Effector memory CD8-positive, alpha-beta T cell (primary cell): ENCODE measurements at regions not wholly inside any gene's neighbourhood (a gene's known extent, or its start where the extent isn't known, plus 50 kb on each side); places are given as distances from the start of the nearest gene placed in this dataset.
"Not testable (repeated sequence)": the region's sequence is repeated elsewhere in the genome, so short reads cannot be mapped to it uniquely, and the experiment has no call there.

Experiments used
- ATAC-seq: fragments of 150-1000 bp; cut with Tn5 transposase; replicated peaks from 2 replicates; pipeline ENCODE4 v1.10.0; 2021; ENCODE audit warnings: mild to moderate bottlenecking, moderate library complexity
- DNase-seq, 3 experiments: peaks; one replicate each; pipeline ENCODE4 v3.0.0; 2021
- H3K27ac Mint-ChIP-seq, 2 donors: one replicate each; pipeline ENCODE4 v1.8.0; 2022; ENCODE audit warnings: mild to moderate bottlenecking in 2 of 2, mixed read lengths in 2 of 2, moderate library complexity in 2 of 2
- H3K27me3 Mint-ChIP-seq, 2 donors: one replicate each; pipeline ENCODE4 v1.8.0; 2022; ENCODE audit warnings: mixed read lengths in 2 of 2
- H3K36me3 Mint-ChIP-seq: one replicate; pipeline ENCODE4 v1.8.0; 2022; ENCODE audit warnings: mild to moderate bottlenecking, moderate library complexity, mixed read lengths; ENCODE audit not compliant: insufficient read depth
- H3K4me1 Mint-ChIP-seq, 2 donors: one replicate each; pipeline ENCODE4 v1.8.0; 2022; ENCODE audit warnings: low read depth in 2 of 2, mixed read lengths in 2 of 2
- H3K4me3 Mint-ChIP-seq, 2 donors: one replicate each; pipeline ENCODE4 v1.8.0; 2022; ENCODE audit warnings: mild to moderate bottlenecking in 2 of 2, mixed read lengths in 2 of 2, moderate library complexity in 2 of 2
- H3K9me3 Mint-ChIP-seq, 2 donors: one replicate each; pipeline ENCODE4 v1.8.0; 2022; ENCODE audit warnings: mixed read lengths in 2 of 2

DNA sequence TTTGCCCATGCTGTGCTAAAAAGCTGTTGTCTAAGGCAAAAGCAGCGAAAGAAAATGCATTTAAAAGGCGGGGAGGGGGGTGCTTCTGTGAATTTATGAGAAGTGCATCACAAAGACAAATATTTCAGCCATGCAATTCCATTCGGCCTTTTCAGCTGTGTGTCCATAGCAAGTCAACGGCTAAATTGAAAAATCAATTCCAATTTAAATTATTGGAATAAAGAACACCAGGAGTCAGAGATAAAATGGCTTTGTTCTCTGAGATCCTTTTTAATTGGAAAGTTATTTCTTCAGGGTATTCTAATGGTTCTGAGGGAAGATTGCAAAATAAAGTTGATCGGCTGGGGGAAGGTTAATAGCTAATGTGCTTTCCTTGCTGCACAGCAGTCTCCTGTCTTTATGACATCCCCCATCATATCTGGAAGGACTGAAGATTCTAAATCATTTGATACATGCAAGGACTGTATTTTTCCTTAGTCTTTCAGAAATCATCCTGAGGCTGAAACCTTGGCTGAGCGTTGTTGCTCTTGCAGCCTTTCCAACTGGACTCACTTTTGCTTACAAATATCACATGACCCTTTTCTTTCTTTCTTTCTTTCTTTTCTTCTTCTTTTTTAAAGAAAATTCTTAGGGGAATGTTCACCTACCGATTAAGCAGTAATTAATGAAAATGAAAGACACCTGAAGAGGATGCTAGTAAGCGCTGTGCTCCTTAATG is 647.1 kb downstream of the DACH1 start:
- H3K36me3 Mint-ChIP-seq, result no peaks in the 10 kb centered on the region
- H3K27ac Mint-ChIP-seq, result no peak overlapping the region
- ATAC-seq (no peak), DNase-seq (no peak)
- no peaks in the 10 kb centered on the region for H3K4me1 Mint-ChIP-seq
- no peak overlapping the region for H3K4me3 Mint-ChIP-seq
- H3K27me3 Mint-ChIP-seq, result no peaks in the 10 kb centered on the region
- no peaks in the 10 kb centered on the region for H3K9me3 Mint-ChIP-seq

DNA sequence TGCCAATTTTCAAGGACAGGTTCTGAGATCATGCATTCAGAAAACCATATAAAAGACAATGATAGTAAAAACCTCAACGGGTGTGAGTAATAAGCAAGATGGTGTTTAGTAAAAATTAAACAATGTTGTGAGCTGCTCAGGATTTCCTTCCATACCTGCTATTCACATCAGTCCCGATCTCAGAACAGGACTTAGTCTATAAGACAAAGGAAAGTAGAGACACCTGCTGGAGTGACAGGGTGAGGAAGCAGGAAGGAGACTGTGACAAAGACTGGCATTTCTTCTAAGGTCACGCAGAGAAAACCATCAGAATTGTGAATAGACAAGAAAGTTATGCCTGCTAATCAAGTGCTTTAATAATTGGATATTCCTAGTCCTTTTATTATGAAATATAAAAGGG is 648.0 kb downstream of the DACH1 start:
- no peak for ATAC-seq
- no peaks in the 10 kb centered on the region for H3K4me1 Mint-ChIP-seq
- no peaks in the 10 kb centered on the region for H3K27me3 Mint-ChIP-seq
- H3K36me3 Mint-ChIP-seq, result no peaks in the 10 kb centered on the region
- H3K9me3 Mint-ChIP-seq, result peaks cover 0 to 6% of the 10 kb centered on the region in 2 donors
- no peak overlapping the region for H3K27ac Mint-ChIP-seq
- H3K4me3 Mint-ChIP-seq, result no peak overlapping the region
- no peak for DNase-seq

DNA sequence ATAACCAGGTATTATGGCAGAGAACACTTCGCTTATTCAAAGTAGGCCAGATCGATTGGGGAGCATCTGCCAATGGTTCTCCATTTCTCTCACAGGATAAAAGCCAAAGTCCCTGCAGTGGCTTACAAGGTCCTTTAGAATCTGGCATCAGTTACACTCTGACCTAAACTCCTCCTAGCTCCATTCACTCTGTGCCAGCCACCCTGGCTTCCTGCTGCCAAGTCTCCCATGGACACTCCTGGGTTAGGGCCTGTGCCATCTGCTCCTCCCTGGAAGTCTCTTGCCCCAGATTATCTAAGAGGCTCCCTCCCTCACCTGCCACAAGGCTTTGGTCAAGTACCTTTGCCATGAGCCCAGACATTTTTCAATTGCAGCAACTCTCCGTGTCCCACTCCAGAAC is 649.2 kb downstream of the DACH1 start:
- DNase-seq (no peak), ATAC-seq (no peak)
- H3K36me3 Mint-ChIP-seq, result no peaks in the 10 kb centered on the region
- H3K27me3 Mint-ChIP-seq, result no peaks in the 10 kb centered on the region
- peaks cover 0 to 7% of the 10 kb centered on the region in 2 donors for H3K9me3 Mint-ChIP-seq
- no peak overlapping the region for H3K27ac Mint-ChIP-seq
- H3K4me1 Mint-ChIP-seq, result no peaks in the 10 kb centered on the region
- H3K4me3 Mint-ChIP-seq, result no peak overlapping the region

DNA sequence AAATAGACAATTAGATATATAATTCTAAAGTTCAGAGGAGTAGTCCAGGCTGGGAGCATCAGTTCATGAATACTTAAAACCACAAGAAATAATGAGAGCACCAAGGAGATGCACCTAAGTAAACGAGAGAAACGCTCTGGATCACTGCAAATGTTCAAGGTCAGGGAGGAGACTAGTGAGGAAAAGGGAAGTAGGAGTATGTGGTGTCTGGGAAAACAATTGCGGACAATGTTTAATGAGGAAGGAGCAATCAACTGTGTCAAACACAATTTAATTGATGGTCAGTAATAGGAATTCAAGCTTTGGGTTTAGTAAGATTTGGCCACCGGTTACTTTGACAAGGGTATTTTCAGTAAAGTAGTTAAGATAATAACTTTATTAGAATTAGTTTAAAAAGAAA is 652.2 kb downstream of the DACH1 start:
- DNase-seq, result no peak
- ATAC-seq, result no peak
- no peak overlapping the region for H3K4me3 Mint-ChIP-seq
- no peaks in the 10 kb centered on the region for H3K36me3 Mint-ChIP-seq
- no peaks in the 10 kb centered on the region for H3K27me3 Mint-ChIP-seq
- peaks cover 0 to 7% of the 10 kb centered on the region in 2 donors for H3K9me3 Mint-ChIP-seq
- no peaks in the 10 kb centered on the region for H3K4me1 Mint-ChIP-seq
- H3K27ac Mint-ChIP-seq, result no peak overlapping the region

DNA sequence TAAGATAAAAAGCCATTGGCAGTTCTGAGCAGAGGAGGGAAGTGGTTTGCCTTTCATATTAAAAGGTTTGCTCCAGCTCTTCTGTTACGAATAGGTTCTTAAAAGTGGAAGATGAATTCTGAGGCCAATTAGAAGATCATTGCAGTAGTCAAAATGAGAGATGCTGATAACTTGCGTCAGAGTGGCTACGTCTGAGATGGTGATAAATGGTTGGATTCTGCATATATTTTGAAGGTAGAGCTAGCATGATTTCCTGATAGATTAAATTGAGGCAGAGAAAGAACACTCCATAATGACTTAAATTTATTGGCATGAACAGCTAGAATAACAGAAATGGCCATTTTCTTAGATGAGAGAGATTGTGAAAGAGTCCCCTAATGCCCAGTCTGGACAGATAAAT is 652.6 kb downstream of the DACH1 start:
- Mint-ChIP-seq H3K4me1 (no peaks in the 10 kb centered on the region), H3K27me3 (no peaks in the 10 kb centered on the region), H3K36me3 (no peaks in the 10 kb centered on the region), H3K9me3 (peaks cover 0 to 7% of the 10 kb centered on the region in 2 donors), H3K27ac (no peak overlapping the region), H3K4me3 (no peak overlapping the region)
- DNase-seq (no peak), ATAC-seq (no peak)

DNA sequence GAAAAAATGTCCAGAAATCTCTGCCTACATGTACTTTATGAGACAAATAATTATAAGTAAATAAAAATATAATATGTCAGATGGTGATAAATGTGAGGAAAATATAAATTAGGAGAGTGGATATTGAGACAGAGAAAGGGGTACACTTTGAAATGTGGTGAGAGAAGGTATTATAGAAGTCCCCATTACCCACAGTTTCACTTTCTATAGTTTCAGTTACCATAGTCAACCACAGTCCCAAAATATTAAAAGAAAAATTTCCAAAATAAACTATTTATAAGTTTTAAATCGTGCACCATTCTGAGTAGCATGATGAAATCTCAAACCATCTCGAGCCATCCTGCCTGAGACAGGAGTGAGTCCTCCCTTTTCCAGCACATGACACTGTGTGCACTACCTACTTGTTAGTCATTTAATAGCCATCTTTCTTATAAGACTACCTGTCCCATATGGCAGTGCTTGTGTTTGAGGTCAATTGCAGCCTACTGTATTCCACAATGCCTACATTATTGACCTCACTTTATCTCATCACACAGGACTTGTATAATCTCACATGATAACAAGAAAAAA is 653.7 kb downstream of the DACH1 start:
- Mint-ChIP-seq H3K36me3 (no peaks in the 10 kb centered on the region), H3K27ac (no peak overlapping the region), H3K4me1 (no peaks in the 10 kb centered on the region), H3K4me3 (no peak overlapping the region), H3K27me3 (no peaks in the 10 kb centered on the region), H3K9me3 (peaks cover 0 to 9% of the 10 kb centered on the region in 2 donors)
- no peak for ATAC-seq
- no peak for DNase-seq

DNA sequence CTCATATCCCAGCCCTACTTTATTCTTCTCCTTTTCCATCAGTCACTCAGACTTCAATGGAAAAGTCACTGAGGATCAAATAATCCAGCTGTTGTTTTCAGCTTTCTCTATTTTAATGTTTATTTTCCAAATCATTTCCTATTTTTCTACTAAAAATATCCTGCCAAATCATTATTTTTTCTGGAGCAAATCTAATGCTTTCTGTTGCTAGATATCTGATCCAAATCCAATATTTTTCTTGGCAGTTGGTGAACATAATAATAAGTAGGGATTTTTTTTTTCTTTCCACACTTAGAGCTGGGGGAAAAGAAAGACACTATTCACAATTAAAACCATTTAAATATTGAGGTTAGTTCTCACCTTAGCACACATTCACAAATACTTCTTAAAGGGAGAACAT is 656.1 kb downstream of the DACH1 start:
- H3K27me3 Mint-ChIP-seq, result no peaks in the 10 kb centered on the region
- H3K4me3 Mint-ChIP-seq, result no peak overlapping the region
- H3K27ac Mint-ChIP-seq, result no peak overlapping the region
- DNase-seq (no peak), ATAC-seq (no peak)
- H3K36me3 Mint-ChIP-seq, result no peaks in the 10 kb centered on the region
- H3K9me3 Mint-ChIP-seq, result peaks cover 0 to 12% of the 10 kb centered on the region in 2 donors
- H3K4me1 Mint-ChIP-seq, result no peaks in the 10 kb centered on the region

DNA sequence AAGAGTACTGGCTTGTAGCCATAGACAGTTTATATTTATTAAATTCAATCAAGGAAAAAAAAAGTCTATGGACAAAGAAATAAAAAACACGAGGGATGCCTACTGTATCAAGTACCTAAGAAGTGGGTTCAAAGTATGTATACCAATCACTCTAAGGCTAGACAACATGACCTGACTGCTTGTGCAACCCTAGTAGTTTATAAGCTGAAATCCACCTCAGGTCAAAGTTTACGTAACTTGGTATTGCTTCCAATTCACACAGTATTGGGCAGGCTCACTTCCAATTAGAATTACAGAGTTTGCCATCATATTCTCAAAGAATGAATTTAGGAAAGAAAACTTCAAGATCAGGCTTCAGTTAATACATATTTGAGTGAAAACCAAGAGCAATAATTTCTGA is 657.8 kb downstream of the DACH1 start:
- Mint-ChIP-seq H3K36me3 (no peaks in the 10 kb centered on the region), H3K9me3 (peaks cover 0 to 7% of the 10 kb centered on the region in 2 donors), H3K4me3 (no peak overlapping the region), H3K4me1 (no peaks in the 10 kb centered on the region), H3K27me3 (no peaks in the 10 kb centered on the region), H3K27ac (no peak overlapping the region)
- ATAC-seq (no peak), DNase-seq (no peak)

DNA sequence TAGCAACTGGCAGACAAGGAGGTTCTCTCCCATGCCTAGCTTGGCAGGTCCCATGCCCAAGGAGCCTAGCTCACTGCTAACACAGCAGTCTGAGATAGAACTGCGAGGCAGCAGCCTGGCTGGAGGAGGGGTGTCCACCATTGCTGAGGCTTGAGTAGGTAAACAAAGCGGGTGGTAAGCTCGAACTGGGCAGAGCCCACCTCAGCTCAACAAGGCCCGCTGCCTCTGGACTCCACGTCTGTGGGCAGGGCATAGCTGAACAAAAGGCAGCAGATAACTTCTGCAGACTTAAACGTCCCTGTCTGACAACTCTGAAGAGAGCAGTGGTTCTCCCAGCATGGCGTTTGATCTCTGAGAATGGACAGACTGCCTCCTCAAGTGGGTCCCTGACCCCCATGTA is 682.4 kb downstream of the DACH1 start:
- not testable (repeated sequence) for H3K27ac Mint-ChIP-seq, H3K4me3 Mint-ChIP-seq, H3K36me3 Mint-ChIP-seq, DNase-seq, H3K27me3 Mint-ChIP-seq, ATAC-seq, H3K4me1 Mint-ChIP-seq, H3K9me3 Mint-ChIP-seq

DNA sequence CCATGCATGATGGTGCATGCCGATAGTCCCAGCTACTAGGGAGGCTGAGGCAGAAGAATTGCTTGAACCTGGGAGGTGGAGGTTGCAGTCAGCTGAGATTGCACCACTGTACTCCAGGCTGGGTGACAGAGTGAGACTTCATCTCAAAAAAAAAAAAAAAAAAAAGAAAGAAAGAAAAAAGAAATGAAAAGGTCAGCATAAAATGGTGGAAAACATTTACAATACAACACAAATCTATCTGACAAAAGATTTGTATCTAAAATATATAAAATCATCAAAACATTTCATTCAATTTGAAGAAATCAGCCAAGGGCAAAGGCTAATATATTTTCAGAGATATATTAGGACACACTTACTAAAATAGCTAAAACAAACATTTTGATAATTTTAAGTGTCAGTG is 683.7 kb downstream of the DACH1 start:
- not testable (repeated sequence) for DNase-seq, H3K4me1 Mint-ChIP-seq, H3K27ac Mint-ChIP-seq, H3K27me3 Mint-ChIP-seq, H3K9me3 Mint-ChIP-seq, H3K36me3 Mint-ChIP-seq, ATAC-seq, H3K4me3 Mint-ChIP-seq

DNA sequence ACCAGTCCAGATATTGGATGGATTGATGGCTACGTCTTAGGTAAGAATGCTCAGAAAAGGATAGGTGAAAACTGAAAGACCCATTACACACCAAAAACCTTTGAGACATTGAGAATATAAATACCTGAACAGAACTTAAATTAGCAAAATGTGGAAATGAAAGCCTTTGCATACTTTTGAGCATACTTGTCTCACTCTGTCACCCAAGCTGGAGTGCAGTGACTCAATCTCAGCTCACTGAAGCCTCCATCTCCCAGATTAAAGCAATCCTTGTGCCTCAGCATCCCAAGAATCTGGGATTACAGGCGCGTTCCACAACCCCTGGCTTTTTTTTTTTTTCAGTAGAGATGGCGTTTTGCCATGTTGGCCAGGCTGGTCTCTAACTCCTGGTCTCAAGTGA is 695.3 kb downstream of the DACH1 start:
- Mint-ChIP-seq H3K9me3 (peaks cover 0 to 2% of the 10 kb centered on the region in 2 donors), H3K4me1 (no peaks in the 10 kb centered on the region), H3K27me3 (no peaks in the 10 kb centered on the region), H3K27ac (no peak overlapping the region), H3K36me3 (no peaks in the 10 kb centered on the region), H3K4me3 (no peak overlapping the region)
- ATAC-seq, result no peak
- no peak for DNase-seq

DNA sequence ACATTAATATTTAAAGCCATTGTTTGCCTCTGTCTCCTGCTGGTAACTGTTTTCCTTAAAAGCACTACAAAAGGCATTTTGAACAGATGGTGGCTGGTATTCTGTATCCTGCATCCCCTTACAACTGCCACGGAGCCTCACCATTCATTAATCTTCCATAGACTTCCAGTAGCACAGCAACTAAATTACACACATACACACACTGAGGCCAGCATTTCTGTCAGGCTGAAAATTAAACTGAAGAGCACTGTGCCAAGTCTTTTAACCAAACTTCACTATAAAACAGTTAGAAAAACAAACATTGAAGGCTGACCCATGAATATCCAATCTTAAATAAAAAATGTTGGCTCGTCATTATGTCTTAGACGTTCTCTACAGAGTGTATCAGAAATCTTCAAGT is 697.8 kb downstream of the DACH1 start:
- H3K4me1 Mint-ChIP-seq, result no peaks in the 10 kb centered on the region
- no peak for DNase-seq
- H3K27me3 Mint-ChIP-seq, result no peaks in the 10 kb centered on the region
- no peaks in the 10 kb centered on the region for H3K36me3 Mint-ChIP-seq
- ATAC-seq, result no peak
- H3K4me3 Mint-ChIP-seq, result no peak overlapping the region
- no peak overlapping the region for H3K27ac Mint-ChIP-seq
- H3K9me3 Mint-ChIP-seq, result no peaks in the 10 kb centered on the region

DNA sequence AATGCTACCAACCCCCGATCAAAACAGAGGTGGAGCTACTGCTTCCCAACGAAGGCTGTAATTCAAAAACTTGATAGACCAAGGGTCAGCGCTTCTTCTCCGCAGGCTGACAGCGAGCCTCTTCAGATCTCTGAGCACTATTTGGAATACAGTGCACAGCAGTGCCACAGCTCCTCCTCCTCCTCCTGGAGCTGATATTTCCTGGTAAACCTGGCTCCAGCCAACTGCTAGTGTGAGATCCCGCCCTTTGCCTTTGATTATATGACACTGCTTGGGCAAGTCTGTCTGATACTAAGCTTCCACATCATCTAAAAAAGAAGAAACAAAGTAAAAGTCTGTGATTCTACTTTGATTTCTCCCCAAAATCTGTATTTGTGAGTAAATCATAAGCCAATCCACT is 710.5 kb downstream of the DACH1 start:
- ATAC-seq, result no peak
- no peaks in the 10 kb centered on the region for H3K27me3 Mint-ChIP-seq
- DNase-seq, result no peak

DNA sequence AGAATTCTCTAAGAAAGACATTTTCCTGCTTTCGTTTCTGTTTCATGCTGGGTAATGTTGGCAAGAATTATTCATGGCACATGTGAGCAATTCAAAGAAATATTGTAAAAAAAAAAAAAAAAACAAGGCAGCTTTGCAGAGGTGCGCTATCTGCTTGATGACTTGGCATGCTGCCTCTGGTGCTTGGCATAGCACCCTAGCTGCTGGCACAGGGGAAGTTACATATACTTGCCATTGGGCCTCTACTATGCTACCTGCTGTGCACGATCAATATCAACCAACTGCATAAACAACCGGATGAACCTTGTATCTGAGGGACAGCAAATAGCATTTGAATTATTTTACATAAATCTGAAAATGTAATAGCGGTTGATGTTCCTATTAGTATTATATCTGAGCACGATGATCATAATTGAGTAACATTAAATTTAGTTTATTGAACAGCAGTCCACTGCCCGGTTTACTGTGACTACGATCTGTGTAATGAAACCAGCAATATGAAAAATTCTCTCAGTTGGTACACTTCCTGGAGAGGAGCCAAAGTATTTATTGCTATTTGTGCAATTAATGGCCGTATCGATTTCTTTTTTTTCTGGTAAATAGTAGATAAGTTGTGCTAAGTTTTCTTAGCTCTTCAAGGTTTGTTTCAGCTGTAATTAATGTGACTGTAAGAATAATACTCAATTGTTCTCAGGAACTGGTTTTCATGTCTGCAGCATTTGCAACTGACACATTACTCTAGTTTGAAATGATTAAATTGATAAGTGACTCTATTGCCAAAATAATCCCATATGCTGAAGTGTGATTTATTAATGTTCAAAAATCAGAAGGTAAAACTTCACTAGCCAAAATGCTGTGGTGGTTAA is 717.3 kb downstream of the DACH1 start:
- H3K27ac Mint-ChIP-seq, result no peak overlapping the region
- peaks cover 3% of the 10 kb centered on the region for H3K36me3 Mint-ChIP-seq
- no peaks in the 10 kb centered on the region for H3K27me3 Mint-ChIP-seq
- H3K9me3 Mint-ChIP-seq, result peaks cover 0 to 3% of the 10 kb centered on the region in 2 donors
- ATAC-seq (no peak), DNase-seq (no peak)
- no peaks in the 10 kb centered on the region for H3K4me1 Mint-ChIP-seq
- no peak overlapping the region for H3K4me3 Mint-ChIP-seq

More for the DNA sequence above, 710.5 kb downstream of the DACH1 start:
- Mint-ChIP-seq H3K4me3 (no peak overlapping the region), H3K9me3 (peaks cover 7 to 10% of the 10 kb centered on the region in 2 donors), H3K4me1 (no peaks in the 10 kb centered on the region), H3K27ac (no peak overlapping the region), H3K36me3 (no peaks in the 10 kb centered on the region)
